HG03108 (cell line): ENCODE measurements at regions not wholly inside any gene's neighbourhood (a gene's known extent, or its start where the extent isn't known, plus 50 kb on each side); places are given as distances from the start of the nearest gene placed in this dataset.
"Not testable (repeated sequence)": the region's sequence is repeated elsewhere in the genome, so short reads cannot be mapped to it uniquely, and the experiment has no call there.

Source experiments
- ATAC-seq: cut with Tn5 transposase; IDR thresholded peaks from one replicate; pipeline ENCODE4 v1.9.1; 2021; ENCODE audit warnings: moderate library complexity; ENCODE audit not compliant: unreplicated experiment

GRCh38 chr5:164253764-164254163 lies 748.3 kb downstream of the MAT2B start:
- no peak for ATAC-seq

DNA sequence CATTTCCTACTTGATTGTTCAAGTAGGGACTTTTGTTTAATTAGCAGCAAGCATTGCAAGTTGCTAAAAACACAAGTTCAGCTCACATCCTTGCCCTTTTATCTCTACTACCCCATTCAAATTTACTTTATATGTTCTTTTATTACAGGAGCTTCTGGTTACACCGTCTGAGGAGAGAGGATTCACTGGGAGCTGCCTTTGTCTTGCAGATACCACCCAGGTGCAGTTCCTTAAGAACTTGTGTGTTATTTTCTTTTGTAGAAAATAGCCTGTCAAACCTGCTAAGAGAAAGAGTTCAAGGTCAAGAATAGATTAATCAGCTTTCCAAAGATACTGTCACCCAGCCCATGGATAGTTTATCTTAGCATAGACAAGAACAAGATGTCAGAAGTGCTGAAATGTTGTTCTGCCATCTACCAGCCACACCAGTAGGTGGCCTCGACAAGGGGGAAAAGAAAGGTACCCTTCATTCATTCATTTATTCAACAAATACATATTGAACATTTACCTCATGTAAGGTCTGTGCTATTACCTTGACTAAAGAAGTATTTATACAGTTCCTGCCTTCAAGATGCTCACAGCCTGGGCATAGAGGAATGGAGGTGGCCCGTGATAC lies 750.3 kb downstream of the MAT2B start:
- ATAC-seq: no peak

DNA sequence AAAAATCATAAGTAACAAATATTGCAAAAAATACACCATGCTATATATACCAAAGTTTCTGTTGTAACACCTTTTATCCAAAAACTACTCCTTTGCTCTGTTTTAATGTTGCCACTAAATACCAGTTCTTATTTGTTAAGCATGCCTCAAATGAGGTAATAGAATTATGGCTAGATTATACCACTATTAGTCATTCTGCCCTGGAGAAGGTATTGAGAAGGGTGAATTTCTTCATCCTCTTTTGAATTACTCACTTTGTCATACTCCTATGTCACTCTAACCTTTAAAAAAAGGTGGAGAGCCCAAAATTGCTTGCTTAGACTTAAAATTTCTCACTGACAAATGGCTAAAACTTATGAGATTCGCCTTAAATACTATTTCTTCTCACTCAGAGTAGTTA lies 750.9 kb downstream of the MAT2B start:
- ATAC-seq: no peak

- ATAC-seq: no peak
These were observed 751.5 kb downstream of the MAT2B start for GRCh38 chr5:164256954-164257353.

GRCh38 chr5:164265566-164265965 lies 760.1 kb downstream of the MAT2B start:
- no peak for ATAC-seq

DNA sequence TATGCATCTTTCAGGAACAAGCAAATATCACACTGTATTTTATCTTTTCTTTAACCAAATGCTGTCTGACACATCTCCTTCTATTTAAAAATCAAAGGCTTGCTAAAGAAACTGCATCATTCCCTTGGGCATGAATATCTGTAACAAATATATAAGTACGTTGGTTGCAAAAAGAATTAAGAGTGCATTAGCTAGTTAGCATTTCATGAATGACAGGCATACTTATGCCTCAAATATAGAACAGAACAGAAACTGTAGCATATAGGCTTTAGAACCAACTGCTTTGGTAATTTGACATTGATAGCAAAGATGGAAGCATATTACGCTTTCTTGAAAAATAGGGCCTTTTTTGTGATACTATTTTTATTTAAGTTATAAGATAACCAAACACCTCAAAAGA lies 761.2 kb downstream of the MAT2B start:
- no peak for ATAC-seq

- no peak for ATAC-seq
These were observed 772.3 kb downstream of the MAT2B start for GRCh38 chr5:164277720-164278119.

DNA sequence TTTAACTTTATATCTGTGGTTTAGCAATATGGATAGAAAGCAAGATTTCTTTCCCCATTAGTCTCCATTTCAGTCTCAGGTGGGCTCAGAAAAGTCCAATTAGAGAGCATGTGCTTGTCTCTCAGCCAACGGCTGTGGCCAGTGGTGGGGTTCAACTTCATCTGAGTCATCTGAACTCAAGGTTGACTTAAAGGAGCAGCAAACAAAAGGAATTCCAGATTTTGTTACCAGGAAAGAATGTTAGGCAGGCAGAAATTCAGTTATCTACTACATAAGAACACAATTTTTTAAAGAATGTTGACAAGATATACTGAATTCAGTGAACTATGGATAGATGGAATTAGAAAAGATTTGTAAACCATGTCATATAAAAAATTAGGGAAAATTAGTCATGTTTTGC lies 784.1 kb downstream of the MAT2B start:
- no peak for ATAC-seq

GRCh38 chr5:164296603-164297080 lies 791.2 kb downstream of the MAT2B start:
- ATAC-seq: no peak

GRCh38 chr5:164298165-164298564 lies 792.7 kb downstream of the MAT2B start:
- ATAC-seq: no peak

GRCh38 chr5:164300295-164300694 lies 794.9 kb downstream of the MAT2B start:
- no peak for ATAC-seq

GRCh38 chr5:164301136-164301535 lies 795.7 kb downstream of the MAT2B start:
- ATAC-seq: no peak

GRCh38 chr5:164301708-164302107 lies 796.3 kb downstream of the MAT2B start:
- ATAC-seq: no peak

GRCh38 chr5:164302533-164303235 lies 797.3 kb downstream of the MAT2B start:
- no peak for ATAC-seq

DNA sequence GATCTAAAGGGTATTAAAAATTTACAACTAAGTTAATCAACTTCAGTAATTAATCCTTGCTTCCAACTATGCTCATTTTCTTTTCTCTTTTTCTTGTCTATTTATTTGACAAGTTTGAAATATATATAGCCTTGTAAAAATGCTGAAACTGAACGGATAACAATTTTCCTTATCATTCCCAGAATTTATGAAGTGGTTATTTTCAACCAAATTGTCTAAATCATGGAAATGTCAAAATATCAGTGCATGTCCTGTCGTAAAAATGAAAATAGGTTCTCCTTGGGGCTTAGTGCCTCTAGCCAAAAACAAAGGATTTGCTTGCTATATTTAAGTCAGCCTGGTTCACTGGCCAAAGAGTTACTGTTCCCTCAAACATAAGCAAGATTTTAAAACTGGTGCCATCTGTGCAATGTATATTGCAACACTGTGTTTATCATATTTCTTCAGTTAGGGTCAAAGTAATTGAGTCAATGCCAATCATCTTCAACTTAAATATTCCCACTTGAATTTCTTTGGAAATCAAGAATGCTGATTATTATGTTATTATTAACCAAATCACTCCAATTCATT lies 798.3 kb downstream of the MAT2B start:
- no peak for ATAC-seq

GRCh38 chr5:164306662-164307061 lies 801.2 kb downstream of the MAT2B start:
- no peak for ATAC-seq

DNA sequence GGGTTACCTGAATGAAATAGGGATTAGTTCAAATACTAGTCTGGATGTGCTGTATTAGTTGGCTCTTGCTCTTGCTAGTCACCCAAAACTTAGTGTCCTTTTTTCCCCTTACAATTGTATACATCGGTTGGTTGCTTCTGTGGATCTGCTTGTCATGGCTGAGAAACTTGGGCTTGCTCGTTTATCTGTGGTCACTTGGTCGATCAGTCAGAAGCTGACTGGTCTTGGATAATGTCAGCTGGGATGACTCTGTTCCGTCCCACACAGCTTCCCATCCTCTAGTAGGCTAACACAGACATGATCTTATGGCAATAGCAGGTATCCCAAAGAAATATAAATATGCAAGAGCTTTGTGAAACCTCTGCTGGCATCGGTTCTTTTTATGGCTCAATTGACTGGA lies 807.4 kb downstream of the MAT2B start:
- no peak for ATAC-seq

- ATAC-seq: no peak
These were observed 812.3 kb downstream of the MAT2B start for GRCh38 chr5:164317676-164318075.

DNA sequence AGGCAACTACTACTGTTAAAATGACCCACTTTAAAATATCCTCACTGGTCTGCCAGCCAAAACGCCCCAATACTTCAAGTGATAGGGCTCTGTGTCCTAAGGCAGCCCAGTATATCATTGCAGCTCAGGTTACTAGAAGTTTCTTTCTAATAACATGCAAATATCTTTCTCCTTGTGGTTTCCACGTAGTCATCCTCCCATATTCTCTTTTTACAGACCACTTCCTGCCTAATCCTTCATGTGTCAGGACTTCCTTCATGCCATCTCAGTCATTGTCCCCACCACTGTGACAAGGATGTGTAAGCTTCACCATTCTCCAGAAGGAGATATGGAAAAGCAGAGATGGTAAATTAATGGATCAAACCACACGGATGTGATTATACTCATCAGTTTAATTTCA lies 813.7 kb downstream of the MAT2B start:
- no peak for ATAC-seq

GRCh38 chr5:164324239-164324638 lies 818.8 kb downstream of the MAT2B start:
- ATAC-seq: no peak

GRCh38 chr5:164326219-164326618 lies 820.8 kb downstream of the MAT2B start:
- no peak for ATAC-seq

DNA sequence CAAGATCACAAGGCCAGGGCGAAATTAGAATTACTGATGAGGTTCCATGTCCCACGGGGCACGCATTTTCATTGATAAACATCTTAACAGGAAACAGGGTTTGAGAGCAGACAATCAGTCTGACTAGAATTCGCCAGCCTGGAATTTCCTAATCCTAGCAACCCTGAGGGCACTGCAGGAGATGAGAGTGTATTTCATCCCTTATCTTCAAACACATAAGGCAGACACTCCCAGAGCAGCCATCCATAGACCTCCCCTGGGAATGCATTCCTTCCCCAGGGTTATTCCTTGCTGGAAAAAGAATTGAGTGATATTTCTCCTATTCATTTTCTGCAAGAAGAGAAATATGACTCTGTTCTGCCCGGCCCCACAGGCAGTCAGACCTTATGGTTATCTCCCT lies 821.7 kb downstream of the MAT2B start:
- ATAC-seq: not testable (repeated sequence)
